Sigmoid colon (tissue), 6 donors: ENCODE measurements at regions not wholly inside any gene's neighbourhood (a gene's known extent, or its start where the extent isn't known, plus 50 kb on each side); places are given as distances from the start of the nearest gene placed in this dataset.

Experiments
- DNase-seq: peaks from one replicate; pipeline ENCODE4 v3.0.0-alpha.2; 2019
- H3K27ac ChIP-seq, 4 donors: fragments of 200-600 bp; sonication (generic); one replicate each; pipeline ENCODE4 v1.5.1; 2016 to 2019; ENCODE audit warnings: mild to moderate bottlenecking in 1 of 4
- H3K27me3 ChIP-seq, 3 donors: fragments of 200-600 bp; sonication (generic); one replicate each; pipeline ENCODE4 v1.5.1; 2019; ENCODE audit warnings: mild to moderate bottlenecking in 1 of 3
- H3K36me3 ChIP-seq, 4 donors: fragments of 200-600 bp; sonication (generic); one replicate each; pipeline ENCODE4 v1.5.1; 2016 to 2019
- H3K4me1 ChIP-seq, 4 donors: fragments of 200-600 bp; sonication (generic); one replicate each; pipeline ENCODE4 v1.5.1; 2017 to 2019
- H3K4me3 ChIP-seq, 4 donors: fragments of 200-600 bp; sonication (generic); one replicate each; pipeline ENCODE4 v1.5.1; 2017 to 2019; ENCODE audit warnings: mild to moderate bottlenecking in 2 of 4, moderate library complexity in 1 of 4
- H3K9me3 ChIP-seq, 4 donors: fragments of 200-600 bp in 3 of 4; sonication (generic) in 3 of 4; one replicate each; pipeline versions ENCODE4 v1.5.1 to v1.6.1; 2013 to 2019
- CTCF ChIP-seq, 4 experiments: fragments of 450-650 bp in 3 of 4; fragments of 200-600 bp in 1 of 4; IDR thresholded peaks; one replicate each; pipeline ENCODE4 v1.5.1; 2016 to 2019; ENCODE audit warnings: antibody characterized with exemption in 4 of 4, mild to moderate bottlenecking in 3 of 4, moderate library complexity in 2 of 4
- EP300 ChIP-seq, 4 donors: sonication (generic); formaldehyde crosslinking; IDR thresholded peaks; one replicate each; pipeline ENCODE4 v1.6.1; 2017; ENCODE audit warnings: antibody characterized with exemption in 4 of 4
- POLR2A ChIP-seq, 2 donors: fragments of 450-650 bp; IDR thresholded peaks; one replicate each; pipeline ENCODE4 v1.6.1; 2016; ENCODE audit warnings: antibody characterized with exemption in 2 of 2, mild to moderate bottlenecking in 2 of 2, moderate library complexity in 2 of 2
- POLR2AphosphoS5 ChIP-seq, 4 donors: sonication (generic); formaldehyde crosslinking; IDR thresholded peaks; one replicate each; pipeline ENCODE4 v1.6.1; 2017; ENCODE audit warnings: antibody characterized with exemption in 4 of 4
- WGBS, 2 donors: extraction: QIAGEN DNeasy Blood & Tissue Kit; methylation state at CpG; one replicate each; pipeline ENCODE4 v1.1.7; 2013; 5-methylcytosine and 5-hydroxymethylcytosine counted together
- intact Hi-C: fragments of 100-400 bp; cut with DNase I; formaldehyde crosslinking; loops from one replicate; pipeline ENCODE4 v1.15.1; 2023
- donor health status: healthy with polysubstance abuse.
- donor health status: healthy.

- intact Hi-C loops, result no loop called here
- H3K4me3 ChIP-seq, result no peak overlapping the region
- no peak overlapping the region for H3K27ac ChIP-seq
- no peaks in the 10 kb centered on the region for H3K27me3 ChIP-seq
- 85 to 93% methylated on average over 2 of the region's 2 CpGs for WGBS, 2 donors
- no peaks in the 10 kb centered on the region for H3K9me3 ChIP-seq
- no peak for DNase-seq
- no peaks in the 10 kb centered on the region for H3K36me3 ChIP-seq
- no peaks in the 10 kb centered on the region for H3K4me1 ChIP-seq
- TF ChIP-seq POLR2A (IDR thresholded peaks at IDR 0.05) (no peak), CTCF (IDR thresholded peaks at IDR 0.05) (no peak), EP300 (IDR thresholded peaks at IDR 0.05) (no peak), POLR2AphosphoS5 (IDR thresholded peaks at IDR 0.05) (no peak)
These were observed 1008.7 kb downstream of the GLUD2 start for GRCh38 chrX:122055979-122056715.

- TF ChIP-seq EP300 (IDR thresholded peaks at IDR 0.05) (no peak), POLR2A (IDR thresholded peaks at IDR 0.05) (no peak), CTCF (IDR thresholded peaks at IDR 0.05) (no peak), POLR2AphosphoS5 (IDR thresholded peaks at IDR 0.05) (no peak)
- WGBS, 2 donors, result 81 to 85% methylated on average over 1 of the region's 1 CpG
These were observed 1028.8 kb downstream of the GLUD2 start for GRCh38 chrX:122076241-122076640.

GRCh38 chrX:122078079-122078478 lies 1030.7 kb downstream of the GLUD2 start:
- Histone ChIP-seq H3K4me1 (no peaks in the 10 kb centered on the region), H3K27ac (no peak overlapping the region), H3K4me3 (no peak overlapping the region), H3K27me3 (no peaks in the 10 kb centered on the region), H3K9me3 (no peaks in the 10 kb centered on the region), H3K36me3 (no peaks in the 10 kb centered on the region)
- intact Hi-C loops, result no loop called here
- WGBS, 2 donors, result 87 to 88% methylated on average over 1 of the region's 1 CpG
- TF ChIP-seq EP300 (IDR thresholded peaks at IDR 0.05) (no peak), POLR2AphosphoS5 (IDR thresholded peaks at IDR 0.05) (no peak), POLR2A (IDR thresholded peaks at IDR 0.05) (no peak), CTCF (IDR thresholded peaks at IDR 0.05) (no peak)
- no peak for DNase-seq

More at GRCh38 chrX:122076241-122076640, 1028.8 kb downstream of the GLUD2 start:
- Histone ChIP-seq H3K36me3 (no peaks in the 10 kb centered on the region), H3K27ac (no peak overlapping the region), H3K27me3 (no peaks in the 10 kb centered on the region), H3K4me1 (no peaks in the 10 kb centered on the region), H3K9me3 (no peaks in the 10 kb centered on the region), H3K4me3 (no peak overlapping the region)
- no peak for DNase-seq
- intact Hi-C loops, result no loop called here

- intact Hi-C loops, result no loop called here
- TF ChIP-seq CTCF (IDR thresholded peaks at IDR 0.05) (no peak), POLR2AphosphoS5 (IDR thresholded peaks at IDR 0.05) (no peak), POLR2A (IDR thresholded peaks at IDR 0.05) (no peak), EP300 (IDR thresholded peaks at IDR 0.05) (no peak)
- no peak overlapping the region for H3K27ac ChIP-seq
These were observed 1039.9 kb downstream of the GLUD2 start for GRCh38 chrX:122087341-122087740.

GRCh38 chrX:122091571-122091970 lies 1044.2 kb downstream of the GLUD2 start:
- Histone ChIP-seq H3K9me3 (no peaks in the 10 kb centered on the region), H3K27ac (no peak overlapping the region), H3K4me1 (no peaks in the 10 kb centered on the region), H3K36me3 (no peaks in the 10 kb centered on the region), H3K27me3 (no peaks in the 10 kb centered on the region), H3K4me3 (no peak overlapping the region)
- intact Hi-C loops, result no loop called here
- no peak for TF ChIP-seq POLR2A (IDR thresholded peaks at IDR 0.05)
- TF ChIP-seq POLR2AphosphoS5 (IDR thresholded peaks at IDR 0.05), result no peak
- TF ChIP-seq EP300 (IDR thresholded peaks at IDR 0.05), result no peak
- no peak for TF ChIP-seq CTCF (IDR thresholded peaks at IDR 0.05)
- DNase-seq, result no peak

More at GRCh38 chrX:122087341-122087740, 1039.9 kb downstream of the GLUD2 start:
- 0 to 3% methylated on average over 1 of the region's 1 CpG for WGBS, 2 donors
- H3K27me3 ChIP-seq, result no peaks in the 10 kb centered on the region
- H3K4me1 ChIP-seq, result no peaks in the 10 kb centered on the region
- no peaks in the 10 kb centered on the region for H3K9me3 ChIP-seq
- H3K36me3 ChIP-seq, result no peaks in the 10 kb centered on the region
- H3K4me3 ChIP-seq, result no peak overlapping the region
- DNase-seq, result no peak
